Breast epithelium (tissue), 3 donors: ENCODE measurements at regions not wholly inside any gene's neighbourhood (a gene's known extent, or its start where the extent isn't known, plus 50 kb on each side); places are given as distances from the start of the nearest gene placed in this dataset.
"Not testable (repeated sequence)": the region's sequence is repeated elsewhere in the genome, so short reads cannot be mapped to it uniquely, and the experiment has no call there.

ENCODE experiments used
- CTCF ChIP-seq, 3 donors: fragments of 450-650 bp; IDR thresholded peaks; one replicate each; pipeline ENCODE4 v1.5.1; 2016 to 2017; ENCODE audit warnings: antibody characterized with exemption in 3 of 3, mild to moderate bottlenecking in 3 of 3, moderate library complexity in 3 of 3
- POLR2A ChIP-seq: fragments of 450-650 bp; IDR thresholded peaks from one replicate; pipeline ENCODE4 v1.6.1; 2016; ENCODE audit warnings: antibody characterized with exemption, mild to moderate bottlenecking, moderate library complexity
- POLR2AphosphoS5 ChIP-seq, 3 donors: sonication (generic); formaldehyde crosslinking; IDR thresholded peaks; one replicate each; pipeline ENCODE4 v1.6.1; 2017; ENCODE audit warnings: antibody characterized with exemption in 3 of 3

DNA sequence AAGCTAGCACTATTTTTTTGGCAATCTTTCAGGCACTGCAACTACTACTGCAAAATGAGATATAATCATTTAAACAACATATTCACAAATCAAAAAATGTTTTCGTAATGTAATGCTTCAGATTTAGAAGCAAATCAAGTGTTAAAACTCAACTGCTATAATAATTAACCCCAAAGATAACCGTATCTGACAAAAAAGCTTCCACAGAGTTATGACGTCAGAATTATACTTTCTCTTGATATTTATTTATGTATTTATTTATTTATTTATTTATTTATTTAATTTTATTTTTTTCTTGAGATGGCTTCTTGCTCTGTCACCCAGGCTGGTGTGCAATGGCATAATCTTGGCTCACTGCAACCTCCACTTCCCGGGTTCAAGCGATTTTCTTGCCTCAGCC is 341.1 kb upstream of the DEFB115 start:
- TF ChIP-seq CTCF (IDR thresholded peaks at IDR 0.05); POLR2A; POLR2AphosphoS5 (IDR thresholded peaks at IDR 0.05): not testable (repeated sequence)
